HG02588 (cell line): ENCODE measurements at regions not wholly inside any gene's neighbourhood (a gene's known extent, or its start where the extent isn't known, plus 50 kb on each side); places are given as distances from the start of the nearest gene placed in this dataset.
"Not testable (repeated sequence)": the region's sequence is repeated elsewhere in the genome, so short reads cannot be mapped to it uniquely, and the experiment has no call there.

Experiments used
- ATAC-seq: cut with Tn5 transposase; IDR thresholded peaks from one replicate; pipeline ENCODE4 v1.9.1; 2021; ENCODE audit warnings: mild to moderate bottlenecking, moderate library complexity; ENCODE audit not compliant: unreplicated experiment

- ATAC-seq: no peak
Observed at GRCh38 chr6:90678049-90678779, 91.3 kb upstream of the MAP3K7 start.

GRCh38 chr6:90677440-90677839 lies 90.6 kb upstream of the MAP3K7 start:
- no peak for ATAC-seq

- no peak for ATAC-seq
Observed at GRCh38 chr6:90676516-90677300, 89.8 kb upstream of the MAP3K7 start.

- ATAC-seq: not testable (repeated sequence)
Observed at GRCh38 chr6:90675107-90675506, 88.2 kb upstream of the MAP3K7 start.

DNA sequence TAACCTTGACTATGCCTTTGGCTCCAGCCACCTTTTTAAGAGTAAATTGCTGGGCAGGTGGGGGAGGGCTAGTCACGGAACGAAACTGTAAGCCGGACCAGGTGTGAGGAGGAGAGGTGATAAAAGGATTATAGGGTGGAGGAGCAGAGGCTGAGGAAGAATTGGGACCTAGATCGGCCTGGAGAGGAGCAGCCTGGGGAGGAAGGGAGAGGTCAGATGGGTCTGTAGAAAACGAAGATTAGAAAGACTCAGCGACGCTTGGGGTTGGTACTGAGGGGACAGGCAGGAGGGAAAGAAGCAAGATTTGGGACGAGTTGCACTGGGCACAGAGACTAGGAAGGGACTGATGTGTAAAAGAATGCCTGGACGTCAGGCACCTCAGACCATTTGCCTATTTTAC lies 87.2 kb upstream of the MAP3K7 start:
- ATAC-seq: not testable (repeated sequence)

DNA sequence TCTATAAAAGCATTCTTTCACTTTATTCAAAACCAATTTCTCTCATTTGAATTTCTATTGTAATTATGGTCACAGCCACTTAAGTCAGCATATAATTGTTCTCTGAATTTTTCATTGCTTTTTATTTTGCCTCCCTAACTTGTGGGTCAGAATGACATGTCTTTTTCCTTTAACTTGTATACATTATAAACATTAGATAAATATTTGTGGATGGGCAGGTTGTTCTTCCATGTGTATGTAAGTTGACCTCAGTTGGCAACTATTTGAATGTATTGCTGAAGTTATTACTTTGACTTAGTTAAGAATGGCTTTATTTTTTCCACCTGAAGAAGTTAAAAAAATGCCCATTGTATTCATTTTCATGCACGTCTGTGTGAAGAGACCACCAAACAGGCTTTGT lies 83.0 kb upstream of the MAP3K7 start:
- no peak for ATAC-seq

DNA sequence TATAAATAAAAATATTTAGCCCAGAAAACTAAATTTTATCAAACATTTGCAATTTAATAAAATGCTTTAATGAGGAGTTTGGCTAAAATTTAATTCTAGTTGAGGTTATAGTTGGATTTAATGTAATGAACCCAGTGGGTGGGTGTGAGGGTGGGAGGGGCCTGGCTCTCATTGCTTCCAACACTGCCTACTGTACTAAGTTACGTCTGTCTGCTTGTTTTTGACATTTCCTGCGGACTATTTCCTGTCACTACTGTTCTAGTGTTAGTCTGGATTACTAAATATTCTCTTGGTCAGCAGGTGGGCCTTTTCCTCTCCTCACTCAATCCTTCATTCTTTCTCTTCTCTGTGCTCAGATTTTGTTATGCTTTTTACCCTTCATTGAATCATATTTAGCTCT lies 82.5 kb upstream of the MAP3K7 start:
- no peak for ATAC-seq

DNA sequence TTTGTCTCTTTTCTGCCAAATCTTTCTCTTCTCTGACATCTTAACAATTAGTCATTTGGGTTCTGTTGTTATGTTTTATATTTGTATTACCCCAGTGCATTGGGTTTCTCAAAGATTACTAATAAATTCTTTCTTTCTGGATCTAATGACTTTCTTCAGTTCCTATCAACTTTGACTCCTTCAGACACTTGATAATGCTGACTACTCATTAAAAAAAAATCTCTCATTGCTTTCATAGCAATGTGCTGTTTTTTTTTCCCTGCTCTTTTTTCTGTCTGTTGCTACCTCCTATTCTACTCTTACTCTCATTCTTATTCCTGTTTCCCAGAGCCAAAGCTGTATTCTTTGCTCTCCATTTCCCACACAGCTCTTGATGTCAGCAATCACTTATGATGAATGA lies 81.3 kb upstream of the MAP3K7 start:
- no peak for ATAC-seq

GRCh38 chr6:90663873-90664272 lies 77.0 kb upstream of the MAP3K7 start:
- no peak for ATAC-seq

GRCh38 chr6:90663106-90663505 lies 76.2 kb upstream of the MAP3K7 start:
- no peak for ATAC-seq

DNA sequence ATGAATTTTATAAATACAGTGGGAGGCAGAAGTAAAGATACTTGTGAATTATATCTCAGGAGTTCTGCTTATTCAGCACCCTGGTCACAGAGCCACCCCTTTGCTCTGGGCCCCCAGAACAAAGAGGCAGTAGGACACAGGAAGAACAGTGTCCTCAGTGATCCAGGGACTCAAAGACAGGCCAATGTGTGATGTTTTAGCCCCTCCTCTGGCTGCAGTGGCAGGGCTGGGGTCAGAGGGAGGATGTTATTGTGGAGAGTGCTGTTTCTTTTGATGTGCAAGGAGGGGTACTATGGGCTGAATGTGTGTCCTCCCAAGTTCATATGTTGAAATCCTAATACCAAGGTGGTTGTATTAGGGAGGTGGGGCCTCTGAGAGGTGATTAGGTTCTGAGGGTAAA lies 74.1 kb upstream of the MAP3K7 start:
- ATAC-seq: no peak

GRCh38 chr6:90658497-90658896 lies 71.6 kb upstream of the MAP3K7 start:
- no peak for ATAC-seq

DNA sequence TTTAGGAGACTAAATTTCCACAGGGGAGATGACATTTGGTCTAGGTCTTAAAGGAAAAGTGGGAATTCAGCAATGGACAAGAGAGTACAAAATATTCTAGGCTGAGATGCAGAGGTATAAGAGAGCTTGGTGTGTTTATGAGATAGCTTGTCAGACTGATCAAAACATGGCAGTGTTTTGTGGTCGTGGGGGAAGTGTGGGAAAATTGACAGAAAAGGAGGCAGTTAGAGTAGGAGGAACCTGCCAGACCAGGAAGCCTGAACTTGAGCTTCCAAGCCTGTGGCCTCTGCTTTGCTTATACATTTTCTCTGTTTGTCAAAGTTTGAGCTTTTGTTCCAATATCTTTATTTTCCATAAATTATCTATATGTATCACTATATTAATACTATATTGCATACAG lies 69.5 kb upstream of the MAP3K7 start:
- no peak for ATAC-seq

DNA sequence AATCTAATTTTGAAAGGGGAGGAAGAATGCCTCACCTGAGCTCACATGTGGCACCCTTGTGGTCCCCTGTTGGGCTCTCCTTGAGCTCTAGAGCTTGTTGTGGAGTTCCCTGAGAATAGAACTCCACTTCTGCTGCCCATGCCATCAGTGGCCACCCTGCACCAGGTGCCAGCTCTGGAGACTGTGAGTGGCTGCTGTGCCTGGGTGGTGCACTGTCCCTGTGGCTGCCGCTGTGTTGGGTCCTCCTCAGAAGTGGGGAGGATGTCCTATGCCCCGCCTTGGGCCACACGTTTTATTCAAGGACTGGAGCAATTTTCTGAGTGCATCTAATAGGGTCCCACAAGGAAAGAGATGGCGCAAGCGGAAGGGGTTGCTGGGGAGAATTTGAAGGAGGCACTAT lies 67.9 kb upstream of the MAP3K7 start:
- ATAC-seq: no peak

GRCh38 chr6:90654166-90654565 lies 67.3 kb upstream of the MAP3K7 start:
- no peak for ATAC-seq

DNA sequence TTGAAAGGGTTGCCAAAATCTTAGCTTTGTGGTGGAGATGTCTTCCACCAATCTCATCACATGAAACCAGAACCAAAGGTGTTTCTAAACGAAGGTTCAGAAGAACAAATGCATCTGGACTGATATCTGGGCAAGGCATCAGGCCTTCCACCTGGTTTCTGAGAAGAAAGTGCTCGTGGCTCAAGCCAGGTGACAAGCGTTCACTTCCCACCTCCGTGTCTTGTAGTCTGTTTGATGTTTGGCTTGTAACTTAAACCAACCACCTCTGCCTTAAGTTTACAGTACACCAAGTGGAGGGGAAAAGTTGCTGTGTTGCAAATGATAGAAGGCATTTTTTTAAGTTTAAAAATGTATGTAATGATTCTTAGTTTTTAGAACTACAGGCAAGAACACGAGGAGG lies 66.9 kb upstream of the MAP3K7 start:
- no peak for ATAC-seq

GRCh38 chr6:90650041-90650940 lies 63.4 kb upstream of the MAP3K7 start:
- ATAC-seq: no peak

- ATAC-seq: no peak
Observed at GRCh38 chr6:90648873-90649272, 62.0 kb upstream of the MAP3K7 start.

- no peak for ATAC-seq
Observed at GRCh38 chr6:90646940-90647339, 60.1 kb upstream of the MAP3K7 start.

- no peak for ATAC-seq
Observed at GRCh38 chr6:90645634-90646033, 58.8 kb upstream of the MAP3K7 start.

DNA sequence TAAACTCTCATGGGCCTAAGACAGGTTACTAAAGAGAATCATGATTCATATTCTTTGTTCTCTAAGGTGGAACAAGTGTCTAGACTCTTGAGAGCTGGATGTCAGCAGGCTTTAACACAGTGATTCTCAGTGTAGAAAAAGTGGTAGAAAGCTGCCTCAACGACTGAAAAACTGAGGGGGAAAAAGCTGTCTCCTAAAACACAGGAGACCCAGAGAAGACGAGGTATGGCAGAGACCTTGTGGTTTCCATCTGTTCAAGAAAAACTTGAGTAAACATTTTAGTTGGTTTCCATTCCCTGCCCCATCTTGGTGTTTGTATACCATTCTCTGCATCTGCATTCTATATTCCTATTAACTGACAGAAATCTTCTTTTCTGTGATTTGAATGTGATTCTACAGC lies 57.6 kb upstream of the MAP3K7 start:
- ATAC-seq: no peak
